ENCODE measurements at regions not wholly inside any gene's neighbourhood (a gene's known extent, or its start where the extent isn't known, plus 50 kb on each side); places are given as distances from the start of the nearest gene placed in this dataset.
"Not testable (repeated sequence)": the region's sequence is repeated elsewhere in the genome, so short reads cannot be mapped to it uniquely, and the experiment has no call there.

- TF ChIP-seq CTCF (IDR thresholded peaks at IDR 0.05; ENCODE audit: extremely low read depth, missing control alignments), result no peak
- no peak for DNase-seq (ENCODE audit: low spot score)
These were observed 91.6 kb downstream of the FZD1 start for GRCh38 chr7:91355695-91356435.

GRCh38 chr7:91356915-91357314 is 92.7 kb downstream of the FZD1 start:
- TF ChIP-seq CTCF (IDR thresholded peaks at IDR 0.05; ENCODE audit: extremely low read depth, missing control alignments), result no peak
- no peak for DNase-seq (ENCODE audit: low spot score)

GRCh38 chr7:91357379-91357778 is 93.1 kb downstream of the FZD1 start:
- no peak for TF ChIP-seq CTCF (IDR thresholded peaks at IDR 0.05; ENCODE audit: extremely low read depth, missing control alignments)
- DNase-seq (ENCODE audit: low spot score), result no peak

GRCh38 chr7:91357901-91358300 is 93.7 kb downstream of the FZD1 start:
- DNase-seq (ENCODE audit: low spot score), result no peak

GRCh38 chr7:91358303-91358702 is 94.1 kb downstream of the FZD1 start:
- DNase-seq (ENCODE audit: low spot score), result no peak
- no peak for TF ChIP-seq CTCF (IDR thresholded peaks at IDR 0.05; ENCODE audit: extremely low read depth, missing control alignments)

More at GRCh38 chr7:91357901-91358300, 93.7 kb downstream of the FZD1 start:
- TF ChIP-seq CTCF (IDR thresholded peaks at IDR 0.05; ENCODE audit: extremely low read depth, missing control alignments), result no peak

- DNase-seq (ENCODE audit: low spot score), result not testable (repeated sequence)
These were observed 100.9 kb downstream of the FZD1 start for GRCh38 chr7:91365097-91365496.

- TF ChIP-seq CTCF (IDR thresholded peaks at IDR 0.05; ENCODE audit: extremely low read depth, missing control alignments), result no peak
- no peak for DNase-seq (ENCODE audit: low spot score)
These were observed 101.9 kb downstream of the FZD1 start for GRCh38 chr7:91366091-91366490.
